ENCODE measurements at regions not wholly inside any gene's neighbourhood (a gene's known extent, or its start where the extent isn't known, plus 50 kb on each side); places are given as distances from the start of the nearest gene placed in this dataset.

DNA sequence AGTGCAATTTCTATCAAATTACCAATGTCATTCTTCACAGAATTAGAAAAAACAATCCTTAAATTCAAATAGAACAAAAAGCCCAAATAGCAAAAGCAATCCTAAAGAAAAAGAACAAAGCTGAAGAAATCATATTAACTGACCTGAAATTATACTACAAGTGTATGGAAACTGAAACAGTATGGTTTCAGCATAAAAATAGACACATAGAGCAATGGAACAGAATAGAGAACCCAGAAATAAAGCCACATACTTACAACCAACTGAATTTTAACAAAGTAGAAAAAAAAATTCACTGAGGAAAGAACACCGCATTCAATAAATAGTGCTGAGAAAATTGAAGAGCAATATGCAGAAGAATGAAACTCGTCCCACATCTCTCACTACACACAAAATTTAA lies 142.0 kb upstream of the CHRM2 start:
- DNase-seq (ENCODE audit: low read depth), result no peak
- Histone ChIP-seq H3K27me3 (ENCODE audit: control insufficient read depth, insufficient read depth, low read length) (no peaks in the 10 kb centered on the region), H3K36me3 (ENCODE audit: control insufficient read depth, insufficient read depth, low read length) (no peaks in the 10 kb centered on the region), H3K4me3 (ENCODE audit: low read depth, low read length) (no peak overlapping the region)
- ChIA-PET CTCF (no interaction called here), POLR2A (no interaction called here)
- TF ChIP-seq, protein P1, sequence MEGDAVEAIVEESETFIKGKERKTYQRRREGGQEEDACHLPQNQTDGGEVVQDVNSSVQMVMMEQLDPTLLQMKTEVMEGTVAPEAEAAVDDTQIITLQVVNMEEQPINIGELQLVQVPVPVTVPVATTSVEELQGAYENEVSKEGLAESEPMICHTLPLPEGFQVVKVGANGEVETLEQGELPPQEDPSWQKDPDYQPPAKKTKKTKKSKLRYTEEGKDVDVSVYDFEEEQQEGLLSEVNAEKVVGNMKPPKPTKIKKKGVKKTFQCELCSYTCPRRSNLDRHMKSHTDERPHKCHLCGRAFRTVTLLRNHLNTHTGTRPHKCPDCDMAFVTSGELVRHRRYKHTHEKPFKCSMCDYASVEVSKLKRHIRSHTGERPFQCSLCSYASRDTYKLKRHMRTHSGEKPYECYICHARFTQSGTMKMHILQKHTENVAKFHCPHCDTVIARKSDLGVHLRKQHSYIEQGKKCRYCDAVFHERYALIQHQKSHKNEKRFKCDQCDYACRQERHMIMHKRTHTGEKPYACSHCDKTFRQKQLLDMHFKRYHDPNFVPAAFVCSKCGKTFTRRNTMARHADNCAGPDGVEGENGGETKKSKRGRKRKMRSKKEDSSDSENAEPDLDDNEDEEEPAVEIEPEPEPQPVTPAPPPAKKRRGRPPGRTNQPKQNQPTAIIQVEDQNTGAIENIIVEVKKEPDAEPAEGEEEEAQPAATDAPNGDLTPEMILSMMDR (IDR thresholded peaks at IDR 0.05; ENCODE audit: insufficient read depth, low read depth, low read length), result no peak

DNA sequence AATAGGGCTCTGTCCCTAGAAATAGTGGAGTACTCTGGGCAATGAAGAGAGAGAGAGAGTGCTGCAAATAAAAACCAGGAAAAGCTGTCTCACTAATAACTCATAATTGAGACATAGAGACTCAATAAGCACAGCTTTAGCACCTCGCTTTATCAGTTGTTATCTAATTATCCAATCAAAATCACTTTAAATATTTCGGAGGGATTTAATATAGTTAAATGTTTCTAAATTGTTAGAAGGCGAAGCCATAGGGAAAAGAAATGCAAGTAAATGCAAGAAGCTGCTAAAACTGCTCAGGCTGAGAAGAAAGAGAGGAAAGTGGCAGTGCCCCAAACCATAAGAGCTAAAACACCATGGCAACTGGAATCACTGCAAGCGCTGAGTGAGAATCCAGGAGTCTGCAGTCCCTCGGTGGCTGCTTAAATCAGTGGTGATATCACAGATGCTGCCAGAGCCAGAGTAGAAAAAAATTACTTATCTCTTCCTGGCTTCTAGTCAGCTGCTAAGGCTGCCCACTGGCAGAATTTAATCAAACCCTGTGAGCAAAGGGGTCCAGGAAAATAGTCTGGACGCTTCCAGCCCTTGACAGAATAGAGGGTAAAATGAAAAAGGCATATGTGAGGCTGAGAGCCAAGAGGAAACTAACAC lies 150.4 kb upstream of the CHRM2 start:
- H3K4me3 ChIP-seq (ENCODE audit: low read depth, low read length), result no peak overlapping the region
- POLR2A ChIA-PET, result no interaction called here
- no peaks in the 10 kb centered on the region for H3K36me3 ChIP-seq (ENCODE audit: control insufficient read depth, insufficient read depth, low read length)
- CTCF ChIA-PET, result interaction anchor here (2.2 kb wide), 1 partner anchor 30 kb away, joined by 5 read pairs; no protein-coding TSS in a partner anchor
- TF ChIP-seq, protein P1 (IDR thresholded peaks at IDR 0.05; ENCODE audit: insufficient read depth, low read depth, low read length), result no peak
- no peak for DNase-seq (ENCODE audit: low read depth)
- no peaks in the 10 kb centered on the region for H3K27me3 ChIP-seq (ENCODE audit: control insufficient read depth, insufficient read depth, low read length)

DNA sequence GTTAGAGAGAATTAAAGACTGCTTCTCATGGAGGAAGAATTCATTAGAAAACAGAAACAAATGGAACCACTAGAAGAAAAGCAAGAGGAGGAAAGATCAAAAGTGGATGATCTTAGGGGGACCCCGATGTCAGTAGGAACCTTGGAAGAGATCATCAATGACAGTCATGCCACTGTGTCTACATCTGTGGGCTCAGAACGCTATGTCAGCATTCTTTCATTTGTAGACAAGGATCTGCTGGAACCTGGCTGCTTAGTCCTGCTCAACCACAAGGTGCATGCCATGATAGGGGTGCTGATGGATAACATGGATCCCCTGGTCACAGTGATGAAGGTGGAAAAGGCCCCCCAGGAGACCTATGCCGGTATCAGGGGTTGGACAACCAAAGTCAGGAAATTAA lies 154.4 kb upstream of the CHRM2 start:
- TF ChIP-seq, protein P1 (IDR thresholded peaks at IDR 0.05; ENCODE audit: insufficient read depth, low read depth, low read length), result no peak
- H3K4me3 ChIP-seq (ENCODE audit: low read depth, low read length), result no peak overlapping the region
- DNase-seq (ENCODE audit: low read depth), result no peak
- ChIA-PET CTCF (no interaction called here), POLR2A (no interaction called here)
- H3K27me3 ChIP-seq (ENCODE audit: control insufficient read depth, insufficient read depth, low read length), result no peaks in the 10 kb centered on the region
- no peaks in the 10 kb centered on the region for H3K36me3 ChIP-seq (ENCODE audit: control insufficient read depth, insufficient read depth, low read length)

DNA sequence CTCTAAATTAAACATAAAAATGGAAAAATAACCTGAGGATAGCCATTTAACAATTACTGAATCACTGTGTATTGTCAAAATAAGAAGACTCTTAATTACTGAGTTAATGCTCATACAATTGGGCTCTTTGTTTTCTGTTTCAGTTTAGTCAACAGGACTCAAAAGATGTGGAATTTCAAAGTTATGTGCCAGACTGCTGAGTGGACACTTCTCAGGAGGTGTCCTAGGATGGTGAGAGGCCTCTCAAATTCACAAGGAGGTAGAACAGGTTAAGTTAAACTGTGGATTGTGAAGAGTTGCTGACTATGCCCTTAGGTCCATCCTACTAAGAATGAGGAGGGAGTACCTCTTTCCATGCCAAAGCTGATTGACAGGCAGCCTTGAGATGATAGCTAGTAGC lies 157.7 kb upstream of the CHRM2 start:
- TF ChIP-seq, protein P1 (IDR thresholded peaks at IDR 0.05; ENCODE audit: insufficient read depth, low read depth, low read length), result no peak
- H3K27me3 ChIP-seq (ENCODE audit: control insufficient read depth, insufficient read depth, low read length), result no peaks in the 10 kb centered on the region
- ChIA-PET CTCF (no interaction called here), POLR2A (no interaction called here)
- no peak for DNase-seq (ENCODE audit: low read depth)
- no peaks in the 10 kb centered on the region for H3K36me3 ChIP-seq (ENCODE audit: control insufficient read depth, insufficient read depth, low read length)
- no peak overlapping the region for H3K4me3 ChIP-seq (ENCODE audit: low read depth, low read length)

DNA sequence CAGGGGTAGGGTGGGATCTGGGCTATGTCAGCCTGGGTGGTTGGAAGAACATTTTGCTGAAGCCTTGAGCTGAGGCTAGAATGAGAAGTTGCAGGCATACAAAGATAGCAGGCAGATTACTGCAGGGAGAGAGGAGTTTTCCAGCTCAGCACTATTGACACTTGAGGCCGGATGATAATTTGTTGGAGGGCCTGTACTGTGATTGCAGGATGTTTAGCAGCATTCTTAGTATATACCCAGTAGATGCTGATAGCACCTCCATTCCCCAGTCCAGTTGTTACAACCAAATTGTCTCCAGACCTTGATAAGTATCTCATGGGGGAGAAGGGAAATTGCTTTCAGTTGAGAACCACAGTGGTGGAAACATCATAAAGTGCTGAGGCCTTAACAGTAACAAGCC lies 158.6 kb upstream of the CHRM2 start:
- POLR2A ChIA-PET, result no interaction called here
- CTCF ChIA-PET, result no interaction called here
- no peaks in the 10 kb centered on the region for H3K36me3 ChIP-seq (ENCODE audit: control insufficient read depth, insufficient read depth, low read length)

More for the DNA sequence above, 158.6 kb upstream of the CHRM2 start:
- no peak for DNase-seq (ENCODE audit: low read depth)
- H3K4me3 ChIP-seq (ENCODE audit: low read depth, low read length), result no peak overlapping the region
- TF ChIP-seq, protein P1 (IDR thresholded peaks at IDR 0.05; ENCODE audit: insufficient read depth, low read depth, low read length), result no peak
- H3K27me3 ChIP-seq (ENCODE audit: control insufficient read depth, insufficient read depth, low read length), result no peaks in the 10 kb centered on the region

Data from BJ (cell line).